Activated CD4-positive, alpha-beta memory T cell treated with anti-CD3 and anti-CD28 coated beads, Interleukin-2, amount 10 ng/mL, durations not matched to agents 7 days and 5 days (primary cell): ENCODE measurements at regions not wholly inside any gene's neighbourhood (a gene's known extent, or its start where the extent isn't known, plus 50 kb on each side); places are given as distances from the start of the nearest gene placed in this dataset.
"Not testable (repeated sequence)": the region's sequence is repeated elsewhere in the genome, so short reads cannot be mapped to it uniquely, and the experiment has no call there.

Experiments
- CTCF ChIA-PET: fragments of 350-600 bp; sonication (Branson Sonifier 250); formaldehyde crosslinking; loops from one replicate; lab custom pipeline; 2021; ENCODE audit warnings: antibody characterized with exemption, inconsistent platforms; lab: Charles Lee
- POLR2A ChIA-PET: fragments of 350-600 bp; sonication (Branson Sonifier 250); formaldehyde crosslinking; loops from one replicate; lab custom pipeline; 2021; ENCODE audit warnings: antibody characterized with exemption; lab: Charles Lee
- DNase-seq: peaks from one replicate; pipeline ENCODE4 v3.0.0-alpha.2; 2020
- H3K27ac Mint-ChIP-seq: one replicate; pipeline ENCODE4 v1.8.0; 2021; ENCODE audit warnings: mild to moderate bottlenecking, mixed read lengths
- H3K27me3 Mint-ChIP-seq: one replicate; pipeline ENCODE4 v1.8.0; 2021; ENCODE audit warnings: mixed read lengths
- H3K36me3 Mint-ChIP-seq: one replicate; pipeline ENCODE4 v1.8.0; 2021; ENCODE audit warnings: low read depth, mixed read lengths
- H3K4me1 Mint-ChIP-seq: one replicate; pipeline ENCODE4 v1.8.0; 2021; ENCODE audit warnings: mixed read lengths
- H3K4me3 Mint-ChIP-seq: one replicate; pipeline ENCODE4 v1.8.0; 2021; ENCODE audit warnings: mild to moderate bottlenecking, mixed read lengths
- H3K9me3 Mint-ChIP-seq: one replicate; pipeline ENCODE4 v1.8.0; 2021; ENCODE audit warnings: mixed read lengths

DNA sequence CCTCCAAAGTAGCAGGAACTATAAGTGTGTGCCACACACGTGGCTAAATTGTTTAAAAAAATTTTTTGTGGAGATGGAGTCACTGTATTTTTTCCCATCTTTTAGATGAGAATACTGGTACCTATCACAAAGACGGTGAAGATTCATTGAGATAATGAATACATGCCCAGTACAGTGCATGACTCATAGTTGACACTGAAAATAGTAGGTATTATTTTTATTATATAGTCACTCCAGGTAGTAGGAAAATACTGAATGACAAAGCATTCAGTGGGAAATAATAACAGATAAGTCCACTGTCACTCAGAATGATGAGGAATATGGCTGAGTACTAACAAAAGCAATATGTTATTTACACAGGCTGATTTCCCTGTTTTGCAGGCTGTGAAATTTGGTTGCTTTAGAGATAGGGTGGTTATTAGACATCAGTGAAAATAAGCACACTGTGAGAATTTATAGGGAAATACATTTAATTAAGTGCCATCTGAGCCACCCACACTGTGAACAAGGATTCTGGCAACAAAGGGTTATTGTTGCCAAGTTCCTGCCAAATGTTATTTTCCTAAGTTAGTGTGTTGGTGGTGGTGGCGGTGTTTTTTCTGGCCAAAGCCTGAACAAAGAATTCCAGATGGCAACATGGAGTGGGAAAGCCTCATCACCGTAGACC, 129.8 kb upstream of the FOXQ1 start:
- CTCF ChIA-PET: no interaction called here
- H3K4me3 Mint-ChIP-seq: no peak overlapping the region
- POLR2A ChIA-PET: no interaction called here

DNA sequence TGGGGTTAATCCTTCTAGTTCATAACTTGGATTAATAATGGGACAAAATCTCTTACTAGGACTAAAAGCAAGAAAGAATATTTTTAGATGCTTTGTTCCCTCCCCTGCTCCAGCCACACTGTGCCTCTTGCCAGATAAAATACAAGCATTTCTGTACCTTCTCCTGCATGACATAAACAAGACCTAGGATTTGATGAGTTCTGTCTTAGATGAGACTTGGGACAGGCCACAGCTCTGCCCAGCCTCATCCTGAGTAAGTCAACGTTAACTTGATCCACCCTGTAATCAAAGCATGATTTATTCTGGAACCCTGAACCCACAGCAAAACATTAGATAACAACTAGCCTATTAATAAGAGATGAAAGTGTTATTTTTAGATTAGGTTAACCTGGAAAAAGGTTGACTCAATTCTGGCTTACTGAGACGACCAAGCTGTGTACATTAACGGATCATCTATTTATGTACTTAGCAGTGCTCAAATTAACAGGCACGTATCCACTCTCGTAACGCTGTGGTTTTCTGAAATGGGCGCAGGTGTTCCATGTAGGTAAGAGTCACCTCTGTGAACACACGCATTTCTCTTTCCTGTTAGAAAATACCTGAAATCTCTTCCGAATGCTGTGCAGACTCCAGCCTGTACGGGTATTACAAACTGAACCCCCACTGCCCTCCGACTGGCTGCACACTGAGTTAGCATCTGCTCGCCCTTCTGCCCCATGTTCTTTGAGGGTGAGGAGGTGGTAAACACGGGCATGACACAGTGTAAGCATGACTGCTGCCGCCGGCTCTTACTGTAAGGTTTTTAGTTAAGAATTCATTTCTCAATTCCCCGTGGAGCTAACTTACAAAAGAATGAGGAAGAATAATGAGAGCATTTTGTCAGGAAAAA, 132.1 kb upstream of the FOXQ1 start:
- Mint-ChIP-seq H3K4me1 (no peaks in the 10 kb centered on the region), H3K9me3 (no peaks in the 10 kb centered on the region), H3K27me3 (peaks cover 4% of the 10 kb centered on the region), H3K36me3 (no peaks in the 10 kb centered on the region), H3K4me3 (no peak overlapping the region), H3K27ac (no peak overlapping the region)
- ChIA-PET POLR2A (no interaction called here), CTCF (no interaction called here)
- DNase-seq: no peak

More for the DNA sequence above, 129.8 kb upstream of the FOXQ1 start:
- DNase-seq: no peak
- no peaks in the 10 kb centered on the region for H3K4me1 Mint-ChIP-seq
- no peak overlapping the region for H3K27ac Mint-ChIP-seq
- H3K36me3 Mint-ChIP-seq: no peaks in the 10 kb centered on the region
- peaks cover 3% of the 10 kb centered on the region for H3K27me3 Mint-ChIP-seq
- no peaks in the 10 kb centered on the region for H3K9me3 Mint-ChIP-seq

DNA sequence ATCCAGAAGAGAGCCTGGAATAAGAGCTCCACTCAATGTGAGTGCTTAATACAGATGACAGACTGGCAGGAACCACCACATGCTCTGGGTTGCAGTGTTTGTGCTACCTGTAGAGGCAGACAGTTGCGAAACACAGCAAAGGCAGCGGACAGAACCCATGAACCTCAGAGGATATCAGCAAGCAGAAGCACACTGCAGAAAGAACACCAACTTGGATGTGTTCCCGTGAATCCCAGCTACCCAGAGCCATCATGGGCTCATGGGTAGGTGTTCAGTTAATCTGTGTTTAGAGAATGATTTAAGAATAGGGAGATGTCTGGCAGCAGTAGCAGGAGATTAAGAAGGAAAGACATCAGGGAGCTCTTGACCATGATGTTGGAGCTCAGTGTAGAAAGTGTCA, 133.3 kb upstream of the FOXQ1 start:
- no peaks in the 10 kb centered on the region for H3K36me3 Mint-ChIP-seq
- no peaks in the 10 kb centered on the region for H3K9me3 Mint-ChIP-seq
- no peak for DNase-seq
- no peaks in the 10 kb centered on the region for H3K4me1 Mint-ChIP-seq
- no peak overlapping the region for H3K4me3 Mint-ChIP-seq
- peaks cover 4% of the 10 kb centered on the region for H3K27me3 Mint-ChIP-seq
- ChIA-PET CTCF (no interaction called here), POLR2A (no interaction called here)
- H3K27ac Mint-ChIP-seq: no peak overlapping the region

DNA sequence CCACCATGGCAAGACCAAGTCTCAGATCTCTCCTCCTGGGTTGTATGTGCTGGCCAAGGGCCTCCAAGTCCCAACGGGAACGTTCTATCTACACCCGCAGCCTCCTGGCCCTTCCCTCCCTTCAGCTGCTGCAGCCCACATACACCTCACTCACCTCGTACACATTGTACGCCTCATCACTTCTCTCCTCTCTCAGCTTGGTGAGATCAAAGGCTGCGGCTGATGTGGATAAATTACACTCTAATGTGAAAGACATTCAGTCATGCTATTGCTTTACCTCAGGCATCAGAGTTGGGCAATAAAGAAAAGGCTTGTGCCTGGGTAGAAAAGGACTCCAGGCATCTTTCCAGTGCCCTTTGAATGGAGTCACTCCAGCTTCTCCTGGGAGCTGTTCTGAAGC, 135.3 kb upstream of the FOXQ1 start:
- no peak for DNase-seq
- CTCF ChIA-PET: no interaction called here

DNA sequence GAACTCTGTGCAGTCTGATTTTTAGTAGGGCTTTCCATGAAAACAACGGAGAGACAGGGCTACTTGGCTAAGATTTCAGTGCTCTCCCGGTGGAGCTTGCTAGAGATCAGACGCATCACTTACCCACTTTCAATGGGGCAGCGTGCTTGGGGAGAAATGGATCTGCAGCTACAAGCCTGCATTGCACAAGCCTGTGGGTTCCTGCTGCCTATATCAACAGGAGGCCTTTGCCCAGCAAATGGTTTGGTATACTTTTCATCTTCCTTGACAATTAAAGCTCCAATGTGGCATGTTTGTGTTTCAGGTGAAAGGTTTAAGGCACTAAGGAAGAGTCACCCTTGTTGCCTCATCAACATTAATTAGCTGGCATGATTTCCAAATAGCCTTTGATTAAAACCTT, 136.0 kb upstream of the FOXQ1 start:
- Mint-ChIP-seq H3K4me1 (no peaks in the 10 kb centered on the region), H3K27me3 (peaks cover 1% of the 10 kb centered on the region), H3K9me3 (no peaks in the 10 kb centered on the region), H3K36me3 (no peaks in the 10 kb centered on the region), H3K4me3 (no peak overlapping the region), H3K27ac (no peak overlapping the region)
- no peak for DNase-seq
- CTCF ChIA-PET: no interaction called here
- POLR2A ChIA-PET: no interaction called here

More for the DNA sequence above, 135.3 kb upstream of the FOXQ1 start:
- no peaks in the 10 kb centered on the region for H3K36me3 Mint-ChIP-seq
- H3K9me3 Mint-ChIP-seq: no peaks in the 10 kb centered on the region
- no peaks in the 10 kb centered on the region for H3K4me1 Mint-ChIP-seq
- POLR2A ChIA-PET: no interaction called here
- H3K27me3 Mint-ChIP-seq: peaks cover 4% of the 10 kb centered on the region
- H3K27ac Mint-ChIP-seq: no peak overlapping the region
- H3K4me3 Mint-ChIP-seq: no peak overlapping the region

DNA sequence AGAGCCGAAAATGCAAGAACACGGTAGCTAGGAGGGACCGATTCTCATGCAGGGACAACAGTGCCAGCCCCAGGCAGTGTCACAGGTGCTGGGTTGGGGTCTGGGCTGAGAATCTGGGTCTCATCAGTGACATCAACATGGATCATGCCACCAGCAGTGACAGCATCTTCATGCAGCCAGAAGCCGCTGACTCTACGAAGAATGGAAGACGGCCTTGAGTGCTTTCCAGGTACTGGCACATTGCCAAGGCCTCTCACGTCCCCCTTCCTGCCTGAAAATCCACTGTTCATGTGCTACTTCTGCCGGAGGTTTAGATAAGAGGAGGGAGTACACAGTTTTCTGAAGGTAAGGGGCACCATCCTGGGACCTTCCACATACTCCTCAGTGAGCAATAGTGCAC, 141.1 kb upstream of the FOXQ1 start:
- Mint-ChIP-seq H3K27ac (no peak overlapping the region), H3K36me3 (no peaks in the 10 kb centered on the region), H3K9me3 (no peaks in the 10 kb centered on the region), H3K4me3 (no peak overlapping the region), H3K4me1 (no peaks in the 10 kb centered on the region), H3K27me3 (no peaks in the 10 kb centered on the region)
- no peak for DNase-seq
- CTCF ChIA-PET: no interaction called here
- POLR2A ChIA-PET: no interaction called here

DNA sequence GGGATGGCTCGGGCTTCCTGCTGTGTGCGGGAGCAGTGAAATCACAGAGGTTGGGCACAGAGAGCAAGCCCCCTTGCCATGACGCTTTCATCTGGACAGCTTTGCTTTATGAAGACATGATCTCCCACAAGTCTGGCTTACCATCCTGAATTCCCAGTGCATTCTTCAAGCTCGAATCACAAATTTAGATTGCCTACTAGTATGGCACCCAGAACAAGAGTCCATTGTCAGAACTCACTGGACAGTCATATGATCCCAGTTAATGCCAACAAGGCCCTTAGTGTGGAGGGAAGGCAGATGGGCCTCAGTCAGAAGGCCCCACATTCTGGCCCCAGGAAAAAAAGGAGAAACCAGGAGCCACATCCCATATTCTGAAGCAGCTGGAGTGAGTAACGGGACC, 147.3 kb upstream of the FOXQ1 start:
- Mint-ChIP-seq H3K36me3 (no peaks in the 10 kb centered on the region), H3K27ac (no peak overlapping the region), H3K27me3 (peaks cover 5% of the 10 kb centered on the region), H3K4me3 (no peak overlapping the region), H3K9me3 (no peaks in the 10 kb centered on the region), H3K4me1 (no peaks in the 10 kb centered on the region)
- CTCF ChIA-PET: no interaction called here
- no peak for DNase-seq
- POLR2A ChIA-PET: no interaction called here

DNA sequence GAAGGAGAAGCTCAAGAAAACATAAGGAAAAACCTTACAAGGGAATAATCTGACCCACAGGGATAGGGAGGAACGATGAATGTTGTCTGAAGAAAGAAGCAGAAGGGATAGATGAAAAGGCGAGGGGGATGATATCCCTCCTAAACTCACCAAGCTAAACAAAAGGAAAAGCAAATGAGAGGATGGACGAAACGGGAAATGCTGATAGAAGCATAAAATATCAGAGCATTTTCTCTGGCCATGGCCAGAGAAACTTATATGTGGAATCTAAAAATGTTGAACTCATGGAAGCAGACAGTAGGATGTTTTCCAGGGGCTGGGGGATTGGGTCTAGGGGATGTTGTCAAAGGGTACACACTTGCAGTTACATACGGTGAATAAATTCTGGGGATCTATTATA, 148.4 kb upstream of the FOXQ1 start:
- Mint-ChIP-seq H3K36me3 (no peaks in the 10 kb centered on the region), H3K4me3 (no peak overlapping the region), H3K9me3 (no peaks in the 10 kb centered on the region), H3K4me1 (no peaks in the 10 kb centered on the region), H3K27ac (no peak overlapping the region), H3K27me3 (peaks cover 5% of the 10 kb centered on the region)
- CTCF ChIA-PET: interaction anchor here (0.6 kb wide), 1 partner anchor 233 kb away, joined by 3 read pairs; no protein-coding TSS in a partner anchor
- DNase-seq: no peak
- POLR2A ChIA-PET: no interaction called here

DNA sequence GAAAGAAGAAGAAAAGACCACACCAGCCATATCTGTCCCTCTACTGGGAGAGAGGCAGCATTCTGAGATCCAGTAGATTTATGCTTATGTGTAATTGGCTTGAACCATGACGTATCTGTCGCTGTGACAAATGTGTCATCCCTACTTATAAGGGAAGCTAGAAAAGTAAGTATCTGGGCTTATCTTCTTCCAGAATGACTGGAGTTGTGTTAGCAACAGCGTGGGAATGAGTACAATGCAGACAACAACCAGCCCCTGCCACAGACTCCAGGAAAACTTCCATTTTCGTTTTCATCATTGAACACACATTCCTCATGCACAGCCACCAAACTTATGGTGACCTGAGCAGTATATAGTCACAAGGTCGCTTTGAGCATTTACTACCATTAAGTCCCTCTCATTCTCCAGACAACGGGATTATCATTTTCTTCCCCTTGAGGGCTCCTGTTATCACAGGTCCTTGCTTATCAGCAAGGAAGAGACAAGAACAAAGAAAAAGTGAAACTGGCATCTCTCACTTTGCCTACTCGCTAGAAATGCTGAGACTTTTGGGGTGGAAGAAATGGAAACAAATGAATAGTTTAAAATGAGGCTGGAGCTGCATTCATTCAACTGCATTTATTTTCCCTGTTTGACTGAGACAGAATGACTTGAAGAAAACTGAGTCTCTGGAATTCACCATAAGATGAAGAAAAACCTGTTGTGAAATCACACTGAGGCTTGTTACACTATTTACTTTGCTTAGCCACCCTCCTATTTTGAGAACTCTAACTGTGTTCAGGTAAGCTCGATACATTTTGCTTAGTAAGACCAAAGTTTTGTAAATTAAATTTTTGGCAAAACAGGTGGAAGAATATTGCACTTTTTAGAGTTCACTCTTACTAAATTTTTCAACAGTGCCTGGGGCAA, 149.3 kb upstream of the FOXQ1 start:
- no peak for DNase-seq
- Mint-ChIP-seq H3K4me3 (no peak overlapping the region), H3K27ac (no peak overlapping the region), H3K27me3 (peaks cover 5% of the 10 kb centered on the region), H3K9me3 (no peaks in the 10 kb centered on the region), H3K36me3 (no peaks in the 10 kb centered on the region), H3K4me1 (no peaks in the 10 kb centered on the region)
- CTCF ChIA-PET: interaction anchor here (0.6 kb wide), 1 partner anchor 234 kb away, joined by 3 read pairs; no protein-coding TSS in a partner anchor
- POLR2A ChIA-PET: no interaction called here

DNA sequence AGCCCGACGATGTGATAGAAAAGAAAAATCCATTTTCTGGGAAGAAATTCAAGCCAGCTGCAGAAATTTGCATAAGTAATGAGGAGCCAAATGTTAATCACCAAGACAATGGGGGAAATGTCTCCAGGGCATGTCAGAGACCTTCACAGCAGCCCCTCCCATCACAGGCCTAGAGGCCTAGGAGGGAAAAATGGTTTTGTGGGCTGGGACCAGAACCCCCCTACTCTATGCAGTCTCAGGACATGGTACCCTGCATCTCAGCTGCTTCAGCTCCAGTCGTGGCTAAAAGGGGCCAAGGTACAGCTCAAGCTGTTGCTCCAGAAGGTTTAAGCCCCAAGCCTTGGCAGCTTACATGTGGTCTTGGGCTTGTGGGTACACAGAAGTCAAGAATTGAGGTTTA, 155.5 kb upstream of the FOXQ1 start:
- not testable (repeated sequence) for H3K27ac Mint-ChIP-seq

DNA sequence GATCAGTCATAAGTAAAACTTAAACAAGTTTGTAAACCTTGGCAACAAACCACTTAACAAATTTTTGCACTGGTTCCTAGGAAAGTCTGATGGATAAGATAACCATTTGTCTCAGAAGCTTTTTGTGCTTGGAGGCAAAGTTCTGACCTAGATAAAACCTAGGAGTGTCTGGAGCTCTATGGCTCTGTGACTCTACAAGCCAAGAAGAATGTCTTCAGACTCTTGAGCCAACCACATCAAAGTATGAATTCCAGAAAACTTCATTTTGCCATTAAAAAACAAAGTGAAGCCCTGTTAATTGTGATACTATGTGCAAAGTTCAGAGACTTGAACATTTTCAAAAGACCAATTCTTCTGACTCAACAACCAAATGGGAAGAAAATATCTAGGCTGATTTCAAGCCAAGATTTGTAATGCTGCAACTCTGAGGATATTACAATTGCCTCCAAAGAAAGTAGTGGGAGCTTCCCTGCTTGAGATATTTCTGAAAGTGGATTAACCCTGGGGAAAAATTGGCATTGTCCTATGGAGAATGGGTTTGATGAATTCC, 158.1 kb upstream of the FOXQ1 start:
- CTCF ChIA-PET: no interaction called here
- no peaks in the 10 kb centered on the region for H3K36me3 Mint-ChIP-seq
- POLR2A ChIA-PET: no interaction called here
- H3K4me3 Mint-ChIP-seq: no peak overlapping the region
- H3K27me3 Mint-ChIP-seq: peaks cover 15% of the 10 kb centered on the region
- no peaks in the 10 kb centered on the region for H3K4me1 Mint-ChIP-seq
- no peak overlapping the region for H3K27ac Mint-ChIP-seq
- no peaks in the 10 kb centered on the region for H3K9me3 Mint-ChIP-seq
- DNase-seq: no peak

More for the DNA sequence above, 155.5 kb upstream of the FOXQ1 start:
- peaks cover 12% of the 10 kb centered on the region for H3K27me3 Mint-ChIP-seq
- H3K4me1 Mint-ChIP-seq, POLR2A ChIA-PET, H3K4me3 Mint-ChIP-seq, DNase-seq, H3K36me3 Mint-ChIP-seq, H3K9me3 Mint-ChIP-seq, CTCF ChIA-PET: not testable (repeated sequence)

DNA sequence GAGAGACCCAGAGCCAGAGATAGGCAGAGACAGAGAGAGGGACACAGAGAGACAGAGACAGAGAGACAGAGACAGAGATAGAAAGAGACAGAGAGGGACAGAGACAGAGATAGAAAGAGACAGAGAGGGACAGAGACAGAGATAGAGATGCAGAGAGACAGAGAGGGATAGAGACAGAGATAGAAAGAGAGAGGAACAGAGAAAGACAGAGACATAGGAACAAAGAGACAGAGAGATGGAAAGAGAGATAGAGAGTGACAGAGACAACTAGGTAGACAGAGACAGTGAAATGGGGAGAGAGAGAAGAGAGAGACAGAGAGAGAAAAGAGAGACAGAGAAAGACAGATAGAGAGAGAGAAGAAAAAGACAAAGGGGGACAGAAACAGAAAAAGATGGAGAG, 165.4 kb upstream of the FOXQ1 start:
- Mint-ChIP-seq H3K4me3 (no peak overlapping the region), H3K27ac (no peak overlapping the region), H3K27me3 (peaks cover 7% of the 10 kb centered on the region), H3K9me3 (no peaks in the 10 kb centered on the region), H3K36me3 (no peaks in the 10 kb centered on the region), H3K4me1 (no peaks in the 10 kb centered on the region)
- CTCF ChIA-PET: no interaction called here
- POLR2A ChIA-PET: no interaction called here
- no peak for DNase-seq

DNA sequence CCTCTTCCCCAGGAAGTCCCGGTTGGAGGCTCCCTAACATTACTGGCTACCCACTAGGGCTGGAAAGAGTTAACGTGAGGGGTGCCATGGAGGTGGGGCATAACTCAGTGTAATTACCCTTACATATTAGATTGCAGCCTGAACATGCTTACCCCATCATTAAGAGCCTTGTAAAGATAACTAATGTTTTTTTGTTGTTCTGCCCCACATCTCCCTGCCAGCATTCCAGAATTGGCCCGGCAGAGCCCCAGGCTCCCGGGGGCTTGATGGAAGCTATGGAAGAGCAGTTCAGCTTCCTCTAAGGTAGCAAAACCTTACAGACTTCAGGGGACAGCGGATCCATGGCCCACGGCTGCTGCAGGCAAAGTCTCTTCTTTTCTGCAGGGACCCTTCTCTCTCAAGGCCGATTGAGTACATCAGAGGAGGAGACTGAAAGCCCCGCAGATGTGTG, 166.1 kb upstream of the FOXQ1 start:
- H3K4me3 Mint-ChIP-seq: no peak overlapping the region

More for the DNA sequence above, 166.1 kb upstream of the FOXQ1 start:
- no peak for DNase-seq
- Mint-ChIP-seq H3K27ac (no peak overlapping the region), H3K27me3 (peaks cover 7% of the 10 kb centered on the region), H3K4me1 (no peaks in the 10 kb centered on the region), H3K36me3 (no peaks in the 10 kb centered on the region), H3K9me3 (no peaks in the 10 kb centered on the region)
- ChIA-PET POLR2A (no interaction called here), CTCF (no interaction called here)
